H1 (cell line): ENCODE measurements at regions not wholly inside any gene's neighbourhood (a gene's known extent, or its start where the extent isn't known, plus 50 kb on each side); places are given as distances from the start of the nearest gene placed in this dataset.
"Not testable (repeated sequence)": the region's sequence is repeated elsewhere in the genome, so short reads cannot be mapped to it uniquely, and the experiment has no call there.

Source experiments
- BRCA1 ChIP-seq: IDR thresholded peaks from 2 replicates; pipeline ENCODE4 v1.6.1; 2012; ENCODE audit warnings: low read depth, low read length, improper control_type of control experiment
- CREB1 ChIP-seq: IDR thresholded peaks from 2 replicates; pipeline ENCODE4 v1.6.1; 2012; ENCODE audit warnings: inconsistent platforms
- EP300 ChIP-seq, 2 experiments: IDR thresholded peaks; 1 replicate in 1 of 2; 2 replicates in 1 of 2; pipeline ENCODE4 v1.6.1; 2011 to 2012; ENCODE audit warnings: low read depth in 2 of 2, low read length in 2 of 2, mild to moderate bottlenecking in 2 of 2, borderline replicate concordance in 1 of 2, inconsistent platforms in 1 of 2, moderate library complexity in 1 of 2
- POLR2A ChIP-seq, 2 experiments: IDR thresholded peaks; 1 replicate in 1 of 2; 2 replicates in 1 of 2; pipeline ENCODE4 v1.6.1; 2011; ENCODE audit warnings: low read depth in 2 of 2, low read length in 2 of 2, mild to moderate bottlenecking in 2 of 2; ENCODE audit errors: control extremely low read depth in 1 of 2
- POLR2AphosphoS5 ChIP-seq: IDR thresholded peaks from 2 replicates; pipeline ENCODE4 v1.6.1; 2011; ENCODE audit warnings: low read depth, low read length
- TAF1 ChIP-seq: IDR thresholded peaks from 2 replicates; pipeline ENCODE4 v1.6.1; 2011; ENCODE audit warnings: mild to moderate bottlenecking, low read depth, low read length
- TBP ChIP-seq: IDR thresholded peaks from 2 replicates; pipeline ENCODE4 v1.6.1; 2011; ENCODE audit warnings: low read depth, low read length, improper control_type of control experiment
- YY1 ChIP-seq: IDR thresholded peaks from 2 replicates; pipeline ENCODE4 v1.6.1; 2011; ENCODE audit warnings: low read depth, mild to moderate bottlenecking, low read length
- ZNF274 ChIP-seq: IDR thresholded peaks from 2 replicates; pipeline ENCODE4 v1.7.0; 2012; ENCODE audit warnings: low read length, borderline replicate concordance; ENCODE audit errors: extremely low read depth
- TF ChIP-seq, protein P1 (sequence below): IDR thresholded peaks from 2 replicates; pipeline ENCODE4 v1.6.1; 2012; ENCODE audit warnings: low read length, inconsistent platforms
- TF ChIP-seq, protein P2 (sequence below), 3 experiments: IDR thresholded peaks; 1 replicate in 2 of 3; 2 replicates in 1 of 3; pipeline versions ENCODE4 v1.5.1 to v1.6.1; 2011; ENCODE audit warnings: low read length in 3 of 3, mild to moderate bottlenecking in 3 of 3, inconsistent platforms in 2 of 3, low read depth in 1 of 3, moderate library complexity in 1 of 3; ENCODE audit not compliant: insufficient read depth in 1 of 3; ENCODE audit errors: control extremely low read depth in 1 of 3

DNA sequence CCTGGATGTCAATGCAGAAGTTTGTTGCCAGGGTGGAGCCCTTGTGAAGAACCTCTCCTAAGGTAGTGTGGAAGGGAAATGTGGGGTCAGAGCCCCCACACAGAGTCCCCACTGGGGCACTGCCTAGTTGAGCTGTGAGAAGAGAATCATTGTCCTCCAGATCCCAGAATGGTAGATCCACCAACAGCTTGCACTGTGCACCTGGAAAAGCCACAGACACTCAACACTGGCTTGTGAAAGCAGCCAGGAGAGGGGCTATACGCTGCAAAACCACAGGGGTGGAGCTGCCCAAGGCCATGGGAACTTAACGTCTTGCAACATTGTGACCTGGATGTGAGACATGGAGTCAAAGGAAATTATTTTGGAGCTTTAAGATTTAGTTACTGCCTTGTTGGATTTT lies 55.2 kb upstream of the ADAMTS2 start:
- TF ChIP-seq, protein P1, sequence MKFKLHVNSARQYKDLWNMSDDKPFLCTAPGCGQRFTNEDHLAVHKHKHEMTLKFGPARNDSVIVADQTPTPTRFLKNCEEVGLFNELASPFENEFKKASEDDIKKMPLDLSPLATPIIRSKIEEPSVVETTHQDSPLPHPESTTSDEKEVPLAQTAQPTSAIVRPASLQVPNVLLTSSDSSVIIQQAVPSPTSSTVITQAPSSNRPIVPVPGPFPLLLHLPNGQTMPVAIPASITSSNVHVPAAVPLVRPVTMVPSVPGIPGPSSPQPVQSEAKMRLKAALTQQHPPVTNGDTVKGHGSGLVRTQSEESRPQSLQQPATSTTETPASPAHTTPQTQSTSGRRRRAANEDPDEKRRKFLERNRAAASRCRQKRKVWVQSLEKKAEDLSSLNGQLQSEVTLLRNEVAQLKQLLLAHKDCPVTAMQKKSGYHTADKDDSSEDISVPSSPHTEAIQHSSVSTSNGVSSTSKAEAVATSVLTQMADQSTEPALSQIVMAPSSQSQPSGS = not testable (repeated sequence)
- TF ChIP-seq, protein P2, sequence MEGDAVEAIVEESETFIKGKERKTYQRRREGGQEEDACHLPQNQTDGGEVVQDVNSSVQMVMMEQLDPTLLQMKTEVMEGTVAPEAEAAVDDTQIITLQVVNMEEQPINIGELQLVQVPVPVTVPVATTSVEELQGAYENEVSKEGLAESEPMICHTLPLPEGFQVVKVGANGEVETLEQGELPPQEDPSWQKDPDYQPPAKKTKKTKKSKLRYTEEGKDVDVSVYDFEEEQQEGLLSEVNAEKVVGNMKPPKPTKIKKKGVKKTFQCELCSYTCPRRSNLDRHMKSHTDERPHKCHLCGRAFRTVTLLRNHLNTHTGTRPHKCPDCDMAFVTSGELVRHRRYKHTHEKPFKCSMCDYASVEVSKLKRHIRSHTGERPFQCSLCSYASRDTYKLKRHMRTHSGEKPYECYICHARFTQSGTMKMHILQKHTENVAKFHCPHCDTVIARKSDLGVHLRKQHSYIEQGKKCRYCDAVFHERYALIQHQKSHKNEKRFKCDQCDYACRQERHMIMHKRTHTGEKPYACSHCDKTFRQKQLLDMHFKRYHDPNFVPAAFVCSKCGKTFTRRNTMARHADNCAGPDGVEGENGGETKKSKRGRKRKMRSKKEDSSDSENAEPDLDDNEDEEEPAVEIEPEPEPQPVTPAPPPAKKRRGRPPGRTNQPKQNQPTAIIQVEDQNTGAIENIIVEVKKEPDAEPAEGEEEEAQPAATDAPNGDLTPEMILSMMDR (IDR thresholded peaks at IDR 0.05; ENCODE audit: control extremely low read depth in 1 of 3, insufficient read depth in 1 of 3, low read depth in 1 of 3, low read length in 3 of 3) = not testable (repeated sequence)
- TF ChIP-seq ZNF274; POLR2AphosphoS5; TAF1; TBP; CREB1; POLR2A (IDR thresholded peaks at IDR 0.05; ENCODE audit: control extremely low read depth in 1 of 2, low read depth in 2 of 2, low read length in 2 of 2); BRCA1; YY1; EP300 (IDR thresholded peaks at IDR 0.05; ENCODE audit: borderline replicate concordance in 1 of 2, low read depth in 2 of 2, low read length in 2 of 2): not testable (repeated sequence)
